ENCODE measurements at regions not wholly inside any gene's neighbourhood (a gene's known extent, or its start where the extent isn't known, plus 50 kb on each side); places are given as distances from the start of the nearest gene placed in this dataset.

DNA sequence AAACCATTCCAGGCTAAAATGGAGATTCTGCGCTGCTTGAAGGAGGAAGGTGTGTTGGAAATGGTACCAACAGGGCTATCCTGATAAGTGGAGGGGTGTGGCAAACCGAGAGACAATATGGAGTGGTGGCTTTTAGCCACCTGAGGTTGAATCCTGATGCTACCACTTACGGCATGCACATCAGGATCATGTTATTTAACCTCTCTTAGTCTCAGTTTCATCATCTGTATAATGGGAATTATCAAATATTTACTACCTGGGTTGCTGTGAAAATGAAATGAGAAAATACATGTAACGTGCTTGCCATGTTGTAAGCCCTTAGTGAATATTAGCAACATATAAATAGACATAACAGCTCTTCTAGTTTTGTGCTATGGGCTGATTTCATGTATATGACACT, 117.1 kb downstream of the TBX19 start:
- no peak overlapping the region for H2BK20ac ChIP-seq (ENCODE audit: low read depth, low read length)
- H3K79me1 ChIP-seq (ENCODE audit: low read depth in 1 of 2, low read length in 2 of 2): no peaks in the 10 kb centered on the region
- H2AK9ac ChIP-seq (replicated peaks; ENCODE audit: low read depth, low read length, poor library complexity): no peak overlapping the region
- no peak overlapping the region for H3K4me2 ChIP-seq (ENCODE audit: low read depth, low read length)
- no peaks in the 10 kb centered on the region for H3K9me1 ChIP-seq (ENCODE audit: insufficient read depth, low read length)
- no peak for ATAC-seq (ENCODE audit: low read depth)
- H2BK5ac ChIP-seq (ENCODE audit: low read depth, low read length, poor library complexity, severe bottlenecking): no peak overlapping the region
- no peak overlapping the region for H3K9ac ChIP-seq (ENCODE audit: low read depth, low read length)
- H2AFZ ChIP-seq (replicated peaks; ENCODE audit: low read length, poor library complexity): no peak overlapping the region
- no peaks in the 10 kb centered on the region for H3K36me3 ChIP-seq (ENCODE audit: control insufficient read depth, insufficient read depth, low read length)
- H3K4ac ChIP-seq (ENCODE audit: low read depth, low read length): no peak overlapping the region
- no peak for DNase-seq
- H3K23ac ChIP-seq (ENCODE audit: low read depth, low read length): no peak overlapping the region
- WGBS, 2 experiments (ENCODE audit: extremely low coverage in 2 of 2, insufficient read length in 1 of 2): no CpG with 5 or more reads among the region's 4 CpGs
- no peak overlapping the region for H3K56ac ChIP-seq (ENCODE audit: extremely low read depth, insufficient read depth, low read length)
- no peak overlapping the region for H4K91ac ChIP-seq (ENCODE audit: insufficient read depth, low read depth, low read length)
- no peak overlapping the region for H4K8ac ChIP-seq (ENCODE audit: low read depth in 2 of 2, low read length in 2 of 2)
- H2AK5ac ChIP-seq (ENCODE audit: low read depth, low read length): no peak overlapping the region
- H3K27me3 ChIP-seq (ENCODE audit: control insufficient read depth, insufficient read depth, low read length): peaks cover 4% of the 10 kb centered on the region
- H2BK120ac ChIP-seq (ENCODE audit: low read depth, low read length): no peak overlapping the region
- H3K18ac ChIP-seq (ENCODE audit: low read depth, low read length): no peak overlapping the region
- H3K9me3 ChIP-seq (ENCODE audit: control insufficient read depth, insufficient read depth, low read length): no peaks in the 10 kb centered on the region
- ChIA-PET CTCF (no interaction called here), POLR2A (ENCODE audit: unreplicated experiment) (no interaction called here)
- dilution Hi-C loops (cut with HindIII; ENCODE audit: low sequenced_read_pairs, unreplicated experiment): no loop called here
- no peak overlapping the region for H4K5ac ChIP-seq (ENCODE audit: low read depth, low read length)
- intact Hi-C loops (cut with micrococcal nuclease): no loop called here
- in situ Hi-C loops (cut with MboI; ENCODE audit: low sequenced_read_pairs): no loop called here
- no peaks in the 10 kb centered on the region for H4K20me1 ChIP-seq (ENCODE audit: insufficient read depth, low read length)
- no peak overlapping the region for H3K14ac ChIP-seq (replicated peaks; ENCODE audit: low read depth, low read length)
- no peak overlapping the region for H2BK15ac ChIP-seq (ENCODE audit: low read depth, low read length)
- no peak overlapping the region for H3K27ac ChIP-seq (ENCODE audit: insufficient read depth, low read length)
- H3K4me1 ChIP-seq (ENCODE audit: control insufficient read depth, insufficient read depth, low read length): no peaks in the 10 kb centered on the region
- BruUV-seq (replicated peaks): no TSS peak
- no peak overlapping the region for H3K4me3 ChIP-seq (ENCODE audit: insufficient read depth, low read depth, low read length)
- TF ChIP-seq, protein P1, sequence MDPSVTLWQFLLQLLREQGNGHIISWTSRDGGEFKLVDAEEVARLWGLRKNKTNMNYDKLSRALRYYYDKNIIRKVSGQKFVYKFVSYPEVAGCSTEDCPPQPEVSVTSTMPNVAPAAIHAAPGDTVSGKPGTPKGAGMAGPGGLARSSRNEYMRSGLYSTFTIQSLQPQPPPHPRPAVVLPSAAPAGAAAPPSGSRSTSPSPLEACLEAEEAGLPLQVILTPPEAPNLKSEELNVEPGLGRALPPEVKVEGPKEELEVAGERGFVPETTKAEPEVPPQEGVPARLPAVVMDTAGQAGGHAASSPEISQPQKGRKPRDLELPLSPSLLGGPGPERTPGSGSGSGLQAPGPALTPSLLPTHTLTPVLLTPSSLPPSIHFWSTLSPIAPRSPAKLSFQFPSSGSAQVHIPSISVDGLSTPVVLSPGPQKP (IDR thresholded peaks at IDR 0.05; ENCODE audit: borderline replicate concordance, low read depth, low read length): no peak
- TF ChIP-seq, protein P2, sequence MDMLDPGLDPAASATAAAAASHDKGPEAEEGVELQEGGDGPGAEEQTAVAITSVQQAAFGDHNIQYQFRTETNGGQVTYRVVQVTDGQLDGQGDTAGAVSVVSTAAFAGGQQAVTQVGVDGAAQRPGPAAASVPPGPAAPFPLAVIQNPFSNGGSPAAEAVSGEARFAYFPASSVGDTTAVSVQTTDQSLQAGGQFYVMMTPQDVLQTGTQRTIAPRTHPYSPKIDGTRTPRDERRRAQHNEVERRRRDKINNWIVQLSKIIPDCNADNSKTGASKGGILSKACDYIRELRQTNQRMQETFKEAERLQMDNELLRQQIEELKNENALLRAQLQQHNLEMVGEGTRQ (IDR thresholded peaks at IDR 0.05; ENCODE audit: low read depth, low read length): no peak
- TF ChIP-seq MAFK (IDR thresholded peaks at IDR 0.05; ENCODE audit: low read depth, low read length) (no peak), RAD21 (IDR thresholded peaks at IDR 0.05; ENCODE audit: low read length) (no peak), POLR2A (IDR thresholded peaks at IDR 0.05; ENCODE audit: low read depth, low read length) (no peak), NFE2L2 (IDR thresholded peaks at IDR 0.05; ENCODE audit: low read depth, low read length) (no peak), MAZ (IDR thresholded peaks at IDR 0.05; ENCODE audit: borderline replicate concordance, low read depth, low read length) (no peak), SMC3 (IDR thresholded peaks at IDR 0.05; ENCODE audit: low read depth, low read length) (no peak), FOS (IDR thresholded peaks at IDR 0.05; ENCODE audit: low read depth, low read length) (no peak), RCOR1 (IDR thresholded peaks at IDR 0.05; ENCODE audit: insufficient replicate concordance, low read length) (no peak), CHD1 (IDR thresholded peaks at IDR 0.05; ENCODE audit: low read depth, low read length) (no peak), RFX5 (IDR thresholded peaks at IDR 0.05; ENCODE audit: low read depth, low read length) (no peak), MXI1 (IDR thresholded peaks at IDR 0.05; ENCODE audit: borderline replicate concordance, low read depth, low read length) (no peak), CEBPB (IDR thresholded peaks at IDR 0.05; ENCODE audit: low read depth, low read length) (no peak)
- TF ChIP-seq, protein P3, sequence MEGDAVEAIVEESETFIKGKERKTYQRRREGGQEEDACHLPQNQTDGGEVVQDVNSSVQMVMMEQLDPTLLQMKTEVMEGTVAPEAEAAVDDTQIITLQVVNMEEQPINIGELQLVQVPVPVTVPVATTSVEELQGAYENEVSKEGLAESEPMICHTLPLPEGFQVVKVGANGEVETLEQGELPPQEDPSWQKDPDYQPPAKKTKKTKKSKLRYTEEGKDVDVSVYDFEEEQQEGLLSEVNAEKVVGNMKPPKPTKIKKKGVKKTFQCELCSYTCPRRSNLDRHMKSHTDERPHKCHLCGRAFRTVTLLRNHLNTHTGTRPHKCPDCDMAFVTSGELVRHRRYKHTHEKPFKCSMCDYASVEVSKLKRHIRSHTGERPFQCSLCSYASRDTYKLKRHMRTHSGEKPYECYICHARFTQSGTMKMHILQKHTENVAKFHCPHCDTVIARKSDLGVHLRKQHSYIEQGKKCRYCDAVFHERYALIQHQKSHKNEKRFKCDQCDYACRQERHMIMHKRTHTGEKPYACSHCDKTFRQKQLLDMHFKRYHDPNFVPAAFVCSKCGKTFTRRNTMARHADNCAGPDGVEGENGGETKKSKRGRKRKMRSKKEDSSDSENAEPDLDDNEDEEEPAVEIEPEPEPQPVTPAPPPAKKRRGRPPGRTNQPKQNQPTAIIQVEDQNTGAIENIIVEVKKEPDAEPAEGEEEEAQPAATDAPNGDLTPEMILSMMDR (conservative IDR thresholded peaks at IDR 0.05; ENCODE audit: low read depth, low read length): no peak
